ENCODE measurements at regions not wholly inside any gene's neighbourhood (a gene's known extent, or its start where the extent isn't known, plus 50 kb on each side); places are given as distances from the start of the nearest gene placed in this dataset.

- TF ChIP-seq JUND (IDR thresholded peaks at IDR 0.05; ENCODE audit: low read depth): no peak
- DNase-seq (ENCODE audit: low read depth in 1 of 2, low spot score in 1 of 2): no peak
- in situ Hi-C loops (cut with HindIII; ENCODE audit: low pct_unique_long_range_greater_than_20kb, low sequenced_read_pairs): no loop called here
Measured at GRCh38 chr1:98176414-98176813, 255.6 kb upstream of the DPYD start.

GRCh38 chr1:98172578-98172977 is 251.7 kb upstream of the DPYD start:
- no peak for TF ChIP-seq JUND (IDR thresholded peaks at IDR 0.05; ENCODE audit: low read depth)
- no peak for DNase-seq (ENCODE audit: low read depth in 1 of 2, low spot score in 1 of 2)
- in situ Hi-C loops (cut with HindIII; ENCODE audit: low pct_unique_long_range_greater_than_20kb, low sequenced_read_pairs): no loop called here

GRCh38 chr1:98172022-98172421 is 251.2 kb upstream of the DPYD start:
- in situ Hi-C loops (cut with HindIII; ENCODE audit: low pct_unique_long_range_greater_than_20kb, low sequenced_read_pairs): no loop called here
- no peak for TF ChIP-seq JUND (IDR thresholded peaks at IDR 0.05; ENCODE audit: low read depth)
- DNase-seq (ENCODE audit: low read depth in 1 of 2, low spot score in 1 of 2): no peak

GRCh38 chr1:98164509-98164908 is 243.7 kb upstream of the DPYD start:
- in situ Hi-C loops (cut with HindIII; ENCODE audit: low pct_unique_long_range_greater_than_20kb, low sequenced_read_pairs): no loop called here
- no peak for DNase-seq (ENCODE audit: low read depth in 1 of 2, low spot score in 1 of 2)
- TF ChIP-seq JUND (IDR thresholded peaks at IDR 0.05; ENCODE audit: low read depth): no peak

- in situ Hi-C loops (cut with HindIII; ENCODE audit: low pct_unique_long_range_greater_than_20kb, low sequenced_read_pairs): no loop called here
- no peak for DNase-seq (ENCODE audit: low read depth in 1 of 2, low spot score in 1 of 2)
- TF ChIP-seq JUND (IDR thresholded peaks at IDR 0.05; ENCODE audit: low read depth): no peak
Measured at GRCh38 chr1:98157524-98158313, 236.9 kb upstream of the DPYD start.

- no peak for TF ChIP-seq JUND (IDR thresholded peaks at IDR 0.05; ENCODE audit: low read depth)
- no peak for DNase-seq (ENCODE audit: low read depth in 1 of 2, low spot score in 1 of 2)
- in situ Hi-C loops (cut with HindIII; ENCODE audit: low pct_unique_long_range_greater_than_20kb, low sequenced_read_pairs): no loop called here
Measured at GRCh38 chr1:98147280-98147679, 226.4 kb upstream of the DPYD start.

- no peak for DNase-seq (ENCODE audit: low read depth in 1 of 2, low spot score in 1 of 2)
- TF ChIP-seq JUND (IDR thresholded peaks at IDR 0.05; ENCODE audit: low read depth): no peak
Measured at GRCh38 chr1:98145655-98146054, 224.8 kb upstream of the DPYD start.

GRCh38 chr1:98143403-98143802 is 222.6 kb upstream of the DPYD start:
- DNase-seq (ENCODE audit: low read depth in 1 of 2, low spot score in 1 of 2): no peak
- no peak for TF ChIP-seq JUND (IDR thresholded peaks at IDR 0.05; ENCODE audit: low read depth)
- in situ Hi-C loops (cut with HindIII; ENCODE audit: low pct_unique_long_range_greater_than_20kb, low sequenced_read_pairs): no loop called here

More at GRCh38 chr1:98145655-98146054, 224.8 kb upstream of the DPYD start:
- in situ Hi-C loops (cut with HindIII; ENCODE audit: low pct_unique_long_range_greater_than_20kb, low sequenced_read_pairs): no loop called here

- no peak for DNase-seq (ENCODE audit: low read depth in 1 of 2, low spot score in 1 of 2)
- in situ Hi-C loops (cut with HindIII; ENCODE audit: low pct_unique_long_range_greater_than_20kb, low sequenced_read_pairs): no loop called here
- no peak for TF ChIP-seq JUND (IDR thresholded peaks at IDR 0.05; ENCODE audit: low read depth)
Measured at GRCh38 chr1:98133131-98133530, 212.3 kb upstream of the DPYD start.

- in situ Hi-C loops (cut with HindIII; ENCODE audit: low pct_unique_long_range_greater_than_20kb, low sequenced_read_pairs): no loop called here
- TF ChIP-seq JUND (IDR thresholded peaks at IDR 0.05; ENCODE audit: low read depth): no peak
- DNase-seq (ENCODE audit: low read depth in 1 of 2, low spot score in 1 of 2): no peak
Measured at GRCh38 chr1:98130408-98130807, 209.6 kb upstream of the DPYD start.

GRCh38 chr1:98129491-98129890 is 208.7 kb upstream of the DPYD start:
- no peak for DNase-seq (ENCODE audit: low read depth in 1 of 2, low spot score in 1 of 2)
- in situ Hi-C loops (cut with HindIII; ENCODE audit: low pct_unique_long_range_greater_than_20kb, low sequenced_read_pairs): no loop called here
- TF ChIP-seq JUND (IDR thresholded peaks at IDR 0.05; ENCODE audit: low read depth): no peak

- no peak for TF ChIP-seq JUND (IDR thresholded peaks at IDR 0.05; ENCODE audit: low read depth)
- DNase-seq (ENCODE audit: low read depth in 1 of 2, low spot score in 1 of 2): no peak
- in situ Hi-C loops (cut with HindIII; ENCODE audit: low pct_unique_long_range_greater_than_20kb, low sequenced_read_pairs): no loop called here
Measured at GRCh38 chr1:98126740-98127139, 205.9 kb upstream of the DPYD start.

GRCh38 chr1:98121646-98122045 is 200.8 kb upstream of the DPYD start:
- DNase-seq (ENCODE audit: low read depth in 1 of 2, low spot score in 1 of 2): no peak
- TF ChIP-seq JUND (IDR thresholded peaks at IDR 0.05; ENCODE audit: low read depth): no peak
- in situ Hi-C loops (cut with HindIII; ENCODE audit: low pct_unique_long_range_greater_than_20kb, low sequenced_read_pairs): no loop called here

GRCh38 chr1:98119796-98120195 is 199.0 kb upstream of the DPYD start:
- peak; percentile 0 to 2 for DNase-seq (ENCODE audit: low read depth in 1 of 2, low spot score in 1 of 2)
- in situ Hi-C loops (cut with HindIII; ENCODE audit: low pct_unique_long_range_greater_than_20kb, low sequenced_read_pairs): no loop called here
- no peak for TF ChIP-seq JUND (IDR thresholded peaks at IDR 0.05; ENCODE audit: low read depth)

Measured in T47D (cell line).